ENCODE measurements at regions not wholly inside any gene's neighbourhood (a gene's known extent, or its start where the extent isn't known, plus 50 kb on each side); places are given as distances from the start of the nearest gene placed in this dataset.

GRCh38 chr9:107983762-107984161 is 494.2 kb upstream of the KLF4 start:
- TF ChIP-seq CTCF (IDR thresholded peaks at IDR 0.05; ENCODE audit: low read depth, low read length, poor library complexity, severe bottlenecking): no peak
- no peak for TF ChIP-seq EZH2phosphoT487 (IDR thresholded peaks at IDR 0.05; ENCODE audit: borderline replicate concordance, low read length)
